ENCODE measurements at regions not wholly inside any gene's neighbourhood (a gene's known extent, or its start where the extent isn't known, plus 50 kb on each side); places are given as distances from the start of the nearest gene placed in this dataset.
"Not testable (repeated sequence)": the region's sequence is repeated elsewhere in the genome, so short reads cannot be mapped to it uniquely, and the experiment has no call there.

GRCh38 chr1:229170274-229170673, 100.6 kb upstream of the RAB4A start:
- Mint-ChIP-seq H3K36me3 (ENCODE audit: low read depth, unreplicated experiment) (peaks cover 2% of the 10 kb centered on the region), H3K27ac (ENCODE audit: unreplicated experiment) (no peak overlapping the region), H3K4me1 (ENCODE audit: unreplicated experiment) (no peaks in the 10 kb centered on the region), H3K4me3 (ENCODE audit: unreplicated experiment) (no peak overlapping the region), H3K9me3 (ENCODE audit: unreplicated experiment) (no peaks in the 10 kb centered on the region), H3K27me3 (ENCODE audit: unreplicated experiment) (peaks cover 5% of the 10 kb centered on the region)
- no peak for DNase-seq (ENCODE audit: low spot score)
- no peak for TF ChIP-seq CTCF (IDR thresholded peaks at IDR 0.05; ENCODE audit: unreplicated experiment)

- H3K27me3 Mint-ChIP-seq (ENCODE audit: unreplicated experiment): peaks cover 8% of the 10 kb centered on the region
- no peak overlapping the region for H3K4me3 Mint-ChIP-seq (ENCODE audit: unreplicated experiment)
- TF ChIP-seq CTCF (IDR thresholded peaks at IDR 0.05; ENCODE audit: unreplicated experiment): no peak
Observed at GRCh38 chr1:229170778-229171505, 100.0 kb upstream of the RAB4A start.

GRCh38 chr1:229171934-229172333, 99.0 kb upstream of the RAB4A start:
- Mint-ChIP-seq H3K4me1 (ENCODE audit: unreplicated experiment) (no peaks in the 10 kb centered on the region), H3K9me3 (ENCODE audit: unreplicated experiment) (no peaks in the 10 kb centered on the region), H3K27ac (ENCODE audit: unreplicated experiment) (no peak overlapping the region), H3K36me3 (ENCODE audit: low read depth, unreplicated experiment) (peaks cover 3% of the 10 kb centered on the region), H3K27me3 (ENCODE audit: unreplicated experiment) (peaks cover 8% of the 10 kb centered on the region), H3K4me3 (ENCODE audit: unreplicated experiment) (no peak overlapping the region)
- no peak for TF ChIP-seq CTCF (IDR thresholded peaks at IDR 0.05; ENCODE audit: unreplicated experiment)
- no peak for DNase-seq (ENCODE audit: low spot score)

More at GRCh38 chr1:229170778-229171505, 100.0 kb upstream of the RAB4A start:
- H3K36me3 Mint-ChIP-seq (ENCODE audit: low read depth, unreplicated experiment): peaks cover 3% of the 10 kb centered on the region
- H3K27ac Mint-ChIP-seq (ENCODE audit: unreplicated experiment): no peak overlapping the region
- H3K4me1 Mint-ChIP-seq (ENCODE audit: unreplicated experiment): no peaks in the 10 kb centered on the region
- H3K9me3 Mint-ChIP-seq (ENCODE audit: unreplicated experiment): no peaks in the 10 kb centered on the region
- no peak for DNase-seq (ENCODE audit: low spot score)

GRCh38 chr1:229173491-229174476, 97.1 kb upstream of the RAB4A start:
- not testable (repeated sequence) for H3K36me3 Mint-ChIP-seq (ENCODE audit: low read depth, unreplicated experiment); H3K27me3 Mint-ChIP-seq (ENCODE audit: unreplicated experiment); H3K4me3 Mint-ChIP-seq (ENCODE audit: unreplicated experiment); DNase-seq (ENCODE audit: low spot score); H3K4me1 Mint-ChIP-seq (ENCODE audit: unreplicated experiment); H3K27ac Mint-ChIP-seq (ENCODE audit: unreplicated experiment); H3K9me3 Mint-ChIP-seq (ENCODE audit: unreplicated experiment)

- H3K4me3 Mint-ChIP-seq (ENCODE audit: unreplicated experiment); H3K9me3 Mint-ChIP-seq (ENCODE audit: unreplicated experiment); H3K4me1 Mint-ChIP-seq (ENCODE audit: unreplicated experiment); DNase-seq (ENCODE audit: low spot score); H3K27ac Mint-ChIP-seq (ENCODE audit: unreplicated experiment); H3K27me3 Mint-ChIP-seq (ENCODE audit: unreplicated experiment); H3K36me3 Mint-ChIP-seq (ENCODE audit: low read depth, unreplicated experiment): not testable (repeated sequence)
Observed at GRCh38 chr1:229175297-229175696, 95.6 kb upstream of the RAB4A start.

GRCh38 chr1:229176457-229176856, 94.5 kb upstream of the RAB4A start:
- not testable (repeated sequence) for H3K27me3 Mint-ChIP-seq (ENCODE audit: unreplicated experiment); DNase-seq (ENCODE audit: low spot score); H3K36me3 Mint-ChIP-seq (ENCODE audit: low read depth, unreplicated experiment); H3K9me3 Mint-ChIP-seq (ENCODE audit: unreplicated experiment); H3K4me3 Mint-ChIP-seq (ENCODE audit: unreplicated experiment); H3K4me1 Mint-ChIP-seq (ENCODE audit: unreplicated experiment); H3K27ac Mint-ChIP-seq (ENCODE audit: unreplicated experiment)

All from endothelial cell (in vitro differentiated cells).